Natural killer cell (primary cell): ENCODE measurements at regions not wholly inside any gene's neighbourhood (a gene's known extent, or its start where the extent isn't known, plus 50 kb on each side); places are given as distances from the start of the nearest gene placed in this dataset.

Experiments used
- ATAC-seq, 3 donors: fragments of 150-1000 bp in 2 of 3; fragments of 200-7000 bp in 1 of 3; cut with Tn5 transposase; 1 replicate in 1 of 3; 2 replicates in 2 of 3; pipeline ENCODE4 v1.10.0; 2021; ENCODE audit warnings: mild to moderate bottlenecking in 2 of 3, moderate library complexity in 2 of 3
- DNase-seq, 2 donors: peaks; one replicate each; pipeline versions ENCODE4 v3.0.0 to v3.0.0-alpha.2; 2013 to 2021; ENCODE audit warnings: mixed read lengths in 1 of 2
- H3K27ac ChIP-seq: one replicate; pipeline ENCODE4 v1.5.1; 2013; ENCODE audit warnings: mild to moderate bottlenecking, low read length
- H3K27me3 ChIP-seq: one replicate; pipeline ENCODE4 v1.6.1; 2013; ENCODE audit warnings: low read length; ENCODE audit not compliant: control insufficient read depth, insufficient read depth
- H3K36me3 ChIP-seq: one replicate; pipeline ENCODE4 v1.6.1; 2013; ENCODE audit warnings: low read length; ENCODE audit not compliant: control insufficient read depth, insufficient read depth
- H3K4me1 ChIP-seq: one replicate; pipeline ENCODE4 v1.6.1; 2013; ENCODE audit warnings: low read length; ENCODE audit not compliant: control insufficient read depth, insufficient read depth
- H3K4me3 ChIP-seq: one replicate; pipeline ENCODE4 v1.5.1; 2013; ENCODE audit warnings: low read length
- H3K9me3 ChIP-seq: one replicate; pipeline ENCODE4 v1.6.1; 2013; ENCODE audit warnings: low read length; ENCODE audit not compliant: control insufficient read depth, insufficient read depth
- H3K27ac Mint-ChIP-seq, 2 donors: one replicate each; pipeline ENCODE4 v1.8.0; 2022; ENCODE audit warnings: mild to moderate bottlenecking in 2 of 2, mixed read lengths in 2 of 2, moderate library complexity in 1 of 2
- H3K27me3 Mint-ChIP-seq, 2 donors: one replicate each; pipeline ENCODE4 v1.8.0; 2022; ENCODE audit warnings: low read depth in 2 of 2, mixed read lengths in 2 of 2
- H3K36me3 Mint-ChIP-seq: one replicate; pipeline ENCODE4 v1.8.0; 2022; ENCODE audit warnings: mixed read lengths
- H3K4me1 Mint-ChIP-seq, 2 donors: one replicate each; pipeline ENCODE4 v1.8.0; 2022; ENCODE audit warnings: mixed read lengths in 2 of 2
- H3K4me3 Mint-ChIP-seq: one replicate; pipeline ENCODE4 v1.8.0; 2022; ENCODE audit warnings: mild to moderate bottlenecking, moderate library complexity, mixed read lengths
- H3K9me3 Mint-ChIP-seq, 2 donors: one replicate each; pipeline ENCODE4 v1.8.0; 2022; ENCODE audit warnings: mixed read lengths in 2 of 2
- WGBS: methylation state at CpG from one replicate; pipeline ENCODE4 v1.1.7; 2013; ENCODE audit warnings: missing lambda C conversion rate; ENCODE audit not compliant: insufficient coverage; 5-methylcytosine and 5-hydroxymethylcytosine counted together
- intact Hi-C: fragments of 100-400 bp; cut with micrococcal nuclease; formaldehyde crosslinking; loops from one replicate; pipeline ENCODE4 v1.14.2; 2022
- TF ChIP-seq, protein P1 (sequence below): fragments of 200-600 bp; IDR thresholded peaks from one replicate; pipeline ENCODE4 v1.8.0; 2022; ENCODE audit warnings: antibody characterized with exemption

DNA sequence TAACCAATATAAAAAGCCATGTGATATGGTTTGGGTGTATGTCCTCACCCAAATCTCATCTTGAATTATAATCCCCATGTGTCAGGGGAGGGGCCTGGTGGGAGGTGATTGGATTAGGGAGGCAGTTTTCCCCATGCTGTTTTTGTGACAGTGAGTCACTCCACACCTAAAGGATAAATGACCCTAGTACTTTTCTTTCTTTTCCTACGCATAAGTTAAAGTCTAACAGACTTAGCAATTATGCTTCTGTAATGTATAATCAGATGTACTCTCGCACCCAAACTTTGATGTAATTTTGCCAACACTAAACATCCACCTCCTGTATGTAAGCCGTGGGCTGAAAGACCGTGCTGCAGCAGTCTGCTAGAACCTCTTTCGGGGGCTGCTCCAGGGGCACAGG, 97.2 kb upstream of the DSEL start:
- H3K4me3 Mint-ChIP-seq = no peak overlapping the region
- WGBS = 89% methylated on average over 5 of the region's 5 CpGs
- H3K27ac ChIP-seq = no peak overlapping the region
- TF ChIP-seq, protein P1, sequence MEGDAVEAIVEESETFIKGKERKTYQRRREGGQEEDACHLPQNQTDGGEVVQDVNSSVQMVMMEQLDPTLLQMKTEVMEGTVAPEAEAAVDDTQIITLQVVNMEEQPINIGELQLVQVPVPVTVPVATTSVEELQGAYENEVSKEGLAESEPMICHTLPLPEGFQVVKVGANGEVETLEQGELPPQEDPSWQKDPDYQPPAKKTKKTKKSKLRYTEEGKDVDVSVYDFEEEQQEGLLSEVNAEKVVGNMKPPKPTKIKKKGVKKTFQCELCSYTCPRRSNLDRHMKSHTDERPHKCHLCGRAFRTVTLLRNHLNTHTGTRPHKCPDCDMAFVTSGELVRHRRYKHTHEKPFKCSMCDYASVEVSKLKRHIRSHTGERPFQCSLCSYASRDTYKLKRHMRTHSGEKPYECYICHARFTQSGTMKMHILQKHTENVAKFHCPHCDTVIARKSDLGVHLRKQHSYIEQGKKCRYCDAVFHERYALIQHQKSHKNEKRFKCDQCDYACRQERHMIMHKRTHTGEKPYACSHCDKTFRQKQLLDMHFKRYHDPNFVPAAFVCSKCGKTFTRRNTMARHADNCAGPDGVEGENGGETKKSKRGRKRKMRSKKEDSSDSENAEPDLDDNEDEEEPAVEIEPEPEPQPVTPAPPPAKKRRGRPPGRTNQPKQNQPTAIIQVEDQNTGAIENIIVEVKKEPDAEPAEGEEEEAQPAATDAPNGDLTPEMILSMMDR = no peak
- no peaks in the 10 kb centered on the region for H3K9me3 ChIP-seq
- no peaks in the 10 kb centered on the region for H3K36me3 ChIP-seq
- H3K4me1 Mint-ChIP-seq = no peaks in the 10 kb centered on the region
- peaks cover 8 to 11% of the 10 kb centered on the region in 2 donors for H3K9me3 Mint-ChIP-seq
- no peaks in the 10 kb centered on the region for H3K36me3 Mint-ChIP-seq
- H3K27me3 ChIP-seq = no peaks in the 10 kb centered on the region
- intact Hi-C loops = no loop called here
- DNase-seq (no peak), ATAC-seq (no peak)
- H3K27ac Mint-ChIP-seq = no peak overlapping the region
- no peak overlapping the region for H3K4me3 ChIP-seq
- H3K27me3 Mint-ChIP-seq = no peaks in the 10 kb centered on the region
- no peaks in the 10 kb centered on the region for H3K4me1 ChIP-seq

DNA sequence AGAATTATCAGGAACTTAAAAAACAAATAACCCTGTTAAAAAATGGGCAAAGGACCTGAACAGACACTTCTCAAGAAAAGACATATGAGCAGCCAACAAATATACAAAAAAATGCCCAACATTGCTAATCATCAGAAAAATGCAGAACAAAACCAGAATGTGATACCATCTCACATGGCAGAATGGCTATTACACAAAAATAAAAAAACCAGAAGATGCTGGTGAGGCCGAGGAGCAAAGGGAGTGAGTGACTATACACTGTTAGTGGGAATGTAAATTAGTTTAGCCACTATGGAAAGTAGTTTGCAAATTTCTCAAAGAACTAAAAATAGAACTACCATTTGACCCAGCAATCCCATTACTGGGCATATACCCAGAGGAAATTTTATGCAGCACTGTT, 95.8 kb upstream of the DSEL start:
- no peak for ATAC-seq
- TF ChIP-seq, protein P1 = no peak
- peaks cover 8 to 11% of the 10 kb centered on the region in 2 donors for H3K9me3 Mint-ChIP-seq
- no peak for DNase-seq
- Histone ChIP-seq H3K9me3 (no peaks in the 10 kb centered on the region), H3K36me3 (no peaks in the 10 kb centered on the region), H3K4me1 (no peaks in the 10 kb centered on the region), H3K27ac (no peak overlapping the region), H3K27me3 (no peaks in the 10 kb centered on the region), H3K4me3 (no peak overlapping the region)
- intact Hi-C loops = no loop called here
- 80% methylated on average over 1 of the region's 1 CpG for WGBS
- H3K4me3 Mint-ChIP-seq = no peak overlapping the region
- H3K27me3 Mint-ChIP-seq = no peaks in the 10 kb centered on the region
- H3K4me1 Mint-ChIP-seq = no peaks in the 10 kb centered on the region
- no peaks in the 10 kb centered on the region for H3K36me3 Mint-ChIP-seq
- no peak overlapping the region for H3K27ac Mint-ChIP-seq

DNA sequence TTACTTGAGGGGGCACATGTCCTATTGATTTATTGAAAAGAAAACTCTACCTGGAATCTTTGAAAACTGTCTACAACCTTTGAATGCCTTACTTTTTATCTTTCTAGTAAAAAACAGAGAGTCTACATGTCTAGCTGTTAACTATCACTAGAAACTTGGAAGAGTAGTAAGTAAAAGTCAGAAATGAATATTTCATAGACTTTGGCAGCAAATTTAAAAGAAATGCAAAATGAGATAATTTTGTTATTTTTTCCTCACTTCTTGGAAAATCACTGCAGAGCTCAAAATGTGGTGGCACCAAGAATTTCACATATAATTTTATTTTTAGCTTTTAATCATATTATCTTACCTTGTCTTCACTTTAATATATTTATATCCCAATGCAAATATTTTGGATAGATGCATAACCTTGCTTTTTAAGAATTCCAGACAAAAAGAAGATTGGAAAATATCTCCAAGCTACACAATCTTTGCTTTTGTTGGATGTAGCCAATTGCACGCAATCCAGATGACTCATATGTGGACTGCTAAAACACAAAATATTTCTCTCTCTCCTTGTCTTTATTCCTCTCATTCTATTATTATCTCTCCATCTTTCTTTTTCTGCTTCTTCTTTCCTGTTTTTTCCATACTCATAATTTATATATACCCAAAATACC, 92.2 kb upstream of the DSEL start:
- WGBS = 100% methylated on average over 1 of the region's 1 CpG
- intact Hi-C loops = no loop called here

More for the DNA sequence above, 92.2 kb upstream of the DSEL start:
- Histone ChIP-seq H3K4me1 (no peaks in the 10 kb centered on the region), H3K36me3 (no peaks in the 10 kb centered on the region), H3K4me3 (no peak overlapping the region), H3K9me3 (no peaks in the 10 kb centered on the region), H3K27ac (no peak overlapping the region), H3K27me3 (no peaks in the 10 kb centered on the region)
- H3K4me1 Mint-ChIP-seq = no peaks in the 10 kb centered on the region
- TF ChIP-seq, protein P1 = no peak
- no peak overlapping the region for H3K4me3 Mint-ChIP-seq
- DNase-seq (no peak), ATAC-seq (no peak)
- H3K36me3 Mint-ChIP-seq = no peaks in the 10 kb centered on the region
- no peak overlapping the region for H3K27ac Mint-ChIP-seq
- H3K9me3 Mint-ChIP-seq = peaks cover 5 to 11% of the 10 kb centered on the region in 2 donors
- no peaks in the 10 kb centered on the region for H3K27me3 Mint-ChIP-seq
